Forelimb muscle (tissue), 1 donor: ENCODE measurements at regions not wholly inside any gene's neighbourhood (a gene's known extent, or its start where the extent isn't known, plus 50 kb on each side); places are given as distances from the start of the nearest gene placed in this dataset.

Source experiments
- DNase-seq: peaks from one replicate; pipeline ENCODE4 v3.0.0-alpha.2; 2013; ENCODE audit warnings: low read depth

GRCh38 chr9:16092142-16093091 is 539.6 kb downstream of the CCDC171 start:
- no peak for DNase-seq

- no peak for DNase-seq
Measured at GRCh38 chr9:16098306-16098705, 545.5 kb downstream of the CCDC171 start.

DNA sequence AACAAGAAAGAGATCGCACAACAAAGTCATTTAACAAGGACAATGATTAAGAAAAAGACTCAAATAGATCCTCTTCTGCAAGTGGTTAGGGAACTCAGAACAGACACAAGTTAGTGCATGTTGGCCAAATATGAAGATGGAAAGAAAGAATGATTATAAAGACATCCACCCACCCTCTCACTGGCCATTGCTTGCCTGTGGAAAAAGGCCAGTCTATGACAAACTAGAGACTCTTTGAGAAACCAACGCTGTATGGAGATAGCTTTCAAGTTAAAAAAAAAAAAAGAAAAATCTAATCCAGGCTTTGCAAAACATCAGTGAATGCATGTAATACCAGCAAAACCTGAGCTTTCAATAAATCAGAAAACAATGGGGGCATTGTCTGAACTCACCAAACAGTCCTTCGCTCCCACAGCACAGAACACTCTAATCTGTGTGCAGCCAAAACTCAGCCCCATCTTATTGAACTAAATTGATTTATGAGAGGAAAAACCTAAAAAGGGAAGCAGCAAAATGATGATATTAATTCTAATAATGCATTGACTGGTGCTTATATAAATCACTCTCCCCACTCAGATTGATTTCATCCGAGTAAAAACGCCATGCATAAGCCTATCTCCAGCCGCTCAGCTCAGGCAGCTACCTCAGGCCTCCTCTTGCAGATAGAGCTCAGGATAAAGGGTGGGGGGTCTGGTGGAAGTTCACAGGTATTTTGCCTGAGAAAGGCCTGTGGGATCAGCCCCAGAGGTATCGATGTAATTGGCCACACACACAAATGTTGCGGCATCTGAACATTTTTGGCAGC is 547.1 kb downstream of the CCDC171 start:
- DNase-seq: no peak

DNA sequence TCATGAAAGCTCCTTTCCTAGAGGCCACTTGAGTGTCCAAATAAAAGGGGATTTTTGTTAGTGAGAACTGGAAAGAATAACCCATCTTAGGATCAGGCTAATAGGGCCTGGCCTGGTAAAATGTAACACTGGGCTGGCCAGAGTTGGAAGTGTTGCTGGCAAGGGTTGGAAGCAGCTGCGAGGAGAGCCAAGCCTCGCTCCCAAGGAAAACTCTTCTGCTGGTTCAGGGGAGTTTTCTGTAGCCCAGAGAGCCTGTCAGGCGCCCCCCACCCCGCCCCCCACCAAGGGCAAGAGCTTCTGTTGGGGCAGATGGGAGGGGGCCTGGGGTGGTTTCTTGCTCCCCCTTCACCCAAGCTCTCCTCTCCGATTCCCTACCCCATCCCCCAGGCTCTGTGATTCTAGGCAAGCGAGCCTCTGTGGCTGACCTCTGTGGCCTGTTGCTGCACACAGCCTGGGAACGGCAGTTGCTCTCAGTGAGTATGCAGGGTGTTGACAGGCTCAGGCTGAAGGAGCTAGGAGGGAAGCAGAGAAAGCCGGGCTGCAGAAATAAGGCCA is 547.8 kb downstream of the CCDC171 start:
- no peak for DNase-seq

- DNase-seq: no peak
Measured at GRCh38 chr9:16102154-16102553, 549.3 kb downstream of the CCDC171 start.

DNA sequence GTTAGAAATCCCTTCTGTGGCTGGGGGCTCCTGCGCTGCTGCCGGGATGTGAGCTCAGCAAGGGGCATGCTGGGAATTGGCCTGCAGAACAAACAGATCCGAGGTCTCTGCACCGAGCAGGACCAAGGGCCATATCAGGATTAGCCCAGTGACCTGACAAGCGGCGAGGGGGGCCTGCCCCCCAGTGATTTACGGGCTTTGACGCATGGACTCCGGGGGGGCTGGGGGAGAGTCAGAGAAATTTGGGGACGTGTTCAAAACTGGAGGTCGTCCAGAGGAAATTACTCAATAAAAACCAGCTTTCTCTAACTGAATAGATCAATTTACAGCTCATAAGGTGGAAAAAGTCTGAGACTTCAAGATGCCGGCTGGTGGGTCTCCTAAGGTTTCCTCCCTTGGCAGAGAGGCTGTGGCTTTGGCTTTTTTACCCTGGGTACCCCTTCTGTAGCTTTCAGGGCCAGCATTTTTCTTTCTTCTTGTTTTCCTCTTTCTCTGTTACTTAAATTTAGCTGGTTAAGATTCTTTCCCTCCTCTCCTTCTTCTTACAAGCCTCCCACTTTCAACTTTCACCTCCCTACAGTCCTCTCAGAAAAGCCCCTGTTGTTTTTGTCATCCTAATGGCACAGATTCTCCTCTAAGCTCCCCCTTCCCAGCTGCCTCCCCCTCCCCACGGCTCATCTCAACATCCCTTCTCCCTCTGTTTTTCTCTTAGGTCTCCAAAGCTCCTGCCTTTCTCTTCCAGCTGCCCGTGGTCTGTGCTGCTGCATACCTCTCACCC is 551.0 kb downstream of the CCDC171 start:
- DNase-seq: no peak

DNA sequence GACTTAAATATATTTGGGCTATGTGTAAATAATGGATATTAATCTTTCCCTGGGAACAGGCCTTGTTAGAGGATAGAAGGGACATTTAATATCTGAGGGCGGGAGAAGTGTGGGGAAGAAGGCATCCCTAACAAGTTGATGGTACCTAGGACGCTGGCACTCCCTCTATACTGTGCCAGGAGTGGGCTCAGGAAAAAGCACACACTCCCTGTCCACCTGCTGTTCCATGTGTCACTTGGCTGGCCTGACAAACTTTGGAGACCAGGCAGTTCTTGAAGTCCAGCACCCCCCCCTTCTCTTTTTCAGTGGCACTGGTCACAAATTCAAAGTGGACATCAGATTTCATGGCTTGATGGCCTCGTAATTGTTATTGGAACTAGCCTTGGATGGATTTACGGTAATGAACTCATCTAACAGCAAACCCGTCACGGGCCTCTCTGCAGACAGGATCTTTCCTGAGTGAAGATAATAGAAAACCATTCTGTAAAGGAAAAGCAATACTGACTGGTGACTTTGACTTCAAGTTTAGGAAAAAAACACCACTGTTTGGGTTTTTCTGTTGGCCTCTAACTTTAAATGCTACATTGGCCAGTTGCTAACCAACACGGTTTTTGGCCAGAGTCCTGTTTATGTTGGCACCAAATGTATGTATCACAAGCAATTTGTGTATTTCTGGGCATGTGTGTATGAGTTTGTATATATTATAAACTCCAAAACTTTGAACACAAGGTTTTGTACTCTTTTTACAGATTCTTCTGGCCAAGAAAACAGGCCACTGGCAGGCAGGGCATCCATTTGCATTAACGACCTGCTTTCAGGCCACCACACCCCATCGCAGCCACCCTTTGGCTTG is 552.6 kb downstream of the CCDC171 start:
- DNase-seq: no peak

DNA sequence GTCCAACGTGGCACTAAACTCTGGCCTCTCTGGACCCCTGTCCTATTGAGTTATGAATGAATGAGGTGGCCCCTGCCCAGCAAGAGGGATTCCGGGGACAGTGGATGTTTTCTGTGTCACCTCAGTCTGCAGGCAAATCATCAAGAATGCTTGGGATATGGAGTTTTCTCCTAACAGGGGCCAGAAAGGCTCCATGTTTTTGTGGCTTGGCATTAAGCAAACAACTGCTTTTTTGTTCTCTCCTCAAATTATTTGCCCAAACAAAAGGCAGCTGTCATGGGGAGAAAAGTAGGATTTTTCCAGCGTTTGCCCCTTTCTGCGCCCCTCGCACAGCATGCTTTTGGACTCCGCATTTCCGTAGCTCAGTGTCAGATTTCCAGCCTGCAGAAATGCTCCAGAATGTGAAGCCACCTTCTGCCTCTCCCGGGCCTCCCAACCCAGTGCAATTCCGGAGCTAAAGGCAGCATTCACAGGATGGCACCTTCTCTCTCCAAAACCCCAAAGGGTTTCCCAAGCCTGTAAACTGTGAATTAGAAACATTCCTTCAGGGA is 553.3 kb downstream of the CCDC171 start:
- DNase-seq: no peak

GRCh38 chr9:16112116-16112515 is 559.3 kb downstream of the CCDC171 start:
- no peak for DNase-seq

GRCh38 chr9:16115994-16116393 is 563.2 kb downstream of the CCDC171 start:
- no peak for DNase-seq

- no peak for DNase-seq
Measured at GRCh38 chr9:16118043-16118442, 565.2 kb downstream of the CCDC171 start.

DNA sequence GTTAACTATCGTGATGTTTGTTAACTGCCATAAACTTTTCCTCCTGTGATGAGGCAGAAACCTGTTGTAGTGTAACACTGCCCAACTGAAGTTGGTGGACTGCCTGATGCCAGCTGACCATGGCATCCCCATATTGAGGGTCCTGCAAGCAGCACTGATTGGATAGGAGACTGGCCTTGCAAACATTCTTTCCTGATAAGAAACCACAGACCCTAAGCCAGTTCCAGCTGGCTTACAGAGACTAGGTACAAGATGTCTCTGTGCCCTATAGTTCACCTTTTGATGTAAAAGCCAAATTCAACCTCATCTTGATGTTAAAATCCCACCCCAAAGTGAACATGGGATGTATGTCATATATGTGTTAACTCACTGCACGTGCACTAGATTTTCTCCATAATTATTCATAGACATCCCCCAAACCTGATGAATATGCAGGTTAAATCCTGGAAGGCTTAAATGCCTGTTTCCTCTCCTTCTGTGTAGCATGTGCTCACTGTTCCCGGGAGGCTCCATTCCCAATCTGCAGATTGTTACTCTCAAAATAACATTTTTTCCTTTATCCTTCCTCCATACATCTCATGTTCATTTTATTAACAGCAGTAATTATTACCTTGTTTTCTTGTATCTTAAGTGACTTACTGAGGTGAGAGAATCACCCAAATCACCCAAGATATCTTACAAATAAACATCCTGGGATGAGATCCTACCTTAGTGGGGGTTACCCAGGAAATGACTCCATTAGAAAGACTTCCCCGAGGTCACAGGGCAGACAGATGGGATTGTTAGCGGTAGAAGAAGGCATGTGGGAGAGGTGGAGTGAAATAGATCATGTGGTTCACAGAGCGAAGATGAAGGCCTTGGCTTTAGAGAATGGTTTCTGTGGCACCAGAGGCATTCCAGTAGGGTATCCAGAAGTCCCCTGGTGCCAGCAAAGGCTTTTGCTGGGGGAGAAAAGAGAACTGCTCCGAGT is 566.7 kb downstream of the CCDC171 start:
- DNase-seq: no peak

GRCh38 chr9:16120231-16120641 is 567.4 kb downstream of the CCDC171 start:
- no peak for DNase-seq

GRCh38 chr9:16120727-16121126 is 567.9 kb downstream of the CCDC171 start:
- no peak for DNase-seq

- no peak for DNase-seq
Measured at GRCh38 chr9:16121168-16121567, 568.3 kb downstream of the CCDC171 start.

GRCh38 chr9:16121601-16122286 is 568.9 kb downstream of the CCDC171 start:
- no peak for DNase-seq

GRCh38 chr9:16125629-16126028 is 572.8 kb downstream of the CCDC171 start:
- DNase-seq: no peak

DNA sequence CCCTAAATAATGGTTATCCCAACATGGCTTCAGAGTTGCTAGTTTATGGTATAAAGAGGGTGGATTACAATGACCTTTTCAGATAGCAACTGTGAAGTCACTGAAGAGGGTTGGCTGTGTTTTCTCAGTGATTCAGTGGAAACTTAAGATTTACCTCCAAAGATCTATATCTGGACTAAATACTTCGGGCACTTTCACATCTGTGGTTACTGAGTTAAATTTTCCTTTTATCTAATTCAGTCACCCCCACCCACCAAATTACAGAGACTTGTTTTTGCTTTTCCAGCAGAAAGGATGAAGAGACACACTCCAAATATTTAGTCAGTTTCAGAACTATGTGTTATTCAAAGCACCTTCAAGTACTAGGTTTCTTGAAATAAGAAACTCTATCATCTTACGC is 573.2 kb downstream of the CCDC171 start:
- DNase-seq: no peak

DNA sequence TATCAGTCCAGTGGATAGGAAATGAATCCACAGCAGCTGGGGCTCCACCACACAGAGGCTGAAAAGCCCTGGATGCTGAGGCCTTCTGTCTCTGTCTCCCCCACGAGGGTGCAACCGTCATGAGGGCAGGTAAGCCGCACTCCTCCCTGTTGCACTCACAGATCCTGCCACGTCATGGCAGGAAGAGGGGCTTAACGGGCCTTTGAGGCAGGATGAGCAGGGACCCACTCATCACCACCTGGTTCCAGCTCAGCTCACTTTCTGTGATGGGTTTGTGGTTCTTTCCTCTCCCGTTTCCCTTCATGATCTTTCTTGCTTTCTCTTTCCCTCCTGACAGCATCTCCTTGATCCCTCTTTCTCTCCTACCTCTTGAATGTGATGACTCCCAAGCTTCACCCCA is 575.2 kb downstream of the CCDC171 start:
- DNase-seq: no peak
